ENCODE measurements at regions not wholly inside any gene's neighbourhood (a gene's known extent, or its start where the extent isn't known, plus 50 kb on each side); places are given as distances from the start of the nearest gene placed in this dataset.

- TF ChIP-seq, protein P1, sequence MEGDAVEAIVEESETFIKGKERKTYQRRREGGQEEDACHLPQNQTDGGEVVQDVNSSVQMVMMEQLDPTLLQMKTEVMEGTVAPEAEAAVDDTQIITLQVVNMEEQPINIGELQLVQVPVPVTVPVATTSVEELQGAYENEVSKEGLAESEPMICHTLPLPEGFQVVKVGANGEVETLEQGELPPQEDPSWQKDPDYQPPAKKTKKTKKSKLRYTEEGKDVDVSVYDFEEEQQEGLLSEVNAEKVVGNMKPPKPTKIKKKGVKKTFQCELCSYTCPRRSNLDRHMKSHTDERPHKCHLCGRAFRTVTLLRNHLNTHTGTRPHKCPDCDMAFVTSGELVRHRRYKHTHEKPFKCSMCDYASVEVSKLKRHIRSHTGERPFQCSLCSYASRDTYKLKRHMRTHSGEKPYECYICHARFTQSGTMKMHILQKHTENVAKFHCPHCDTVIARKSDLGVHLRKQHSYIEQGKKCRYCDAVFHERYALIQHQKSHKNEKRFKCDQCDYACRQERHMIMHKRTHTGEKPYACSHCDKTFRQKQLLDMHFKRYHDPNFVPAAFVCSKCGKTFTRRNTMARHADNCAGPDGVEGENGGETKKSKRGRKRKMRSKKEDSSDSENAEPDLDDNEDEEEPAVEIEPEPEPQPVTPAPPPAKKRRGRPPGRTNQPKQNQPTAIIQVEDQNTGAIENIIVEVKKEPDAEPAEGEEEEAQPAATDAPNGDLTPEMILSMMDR (conservative IDR thresholded peaks at IDR 0.05; ENCODE audit: low read depth, low read length) = no peak
- no peak for DNase-seq (ENCODE audit: low read depth)
- H3K4me3 ChIP-seq (ENCODE audit: low read depth, low read length) = no peak overlapping the region
Observed at GRCh38 chr14:23707415-23707814, 71.3 kb downstream of the DHRS2 start.

- no peak for DNase-seq (ENCODE audit: low read depth)
- TF ChIP-seq, protein P1 (conservative IDR thresholded peaks at IDR 0.05; ENCODE audit: low read depth, low read length) = no peak
Observed at GRCh38 chr14:23708343-23708742, 72.2 kb downstream of the DHRS2 start.

DNA sequence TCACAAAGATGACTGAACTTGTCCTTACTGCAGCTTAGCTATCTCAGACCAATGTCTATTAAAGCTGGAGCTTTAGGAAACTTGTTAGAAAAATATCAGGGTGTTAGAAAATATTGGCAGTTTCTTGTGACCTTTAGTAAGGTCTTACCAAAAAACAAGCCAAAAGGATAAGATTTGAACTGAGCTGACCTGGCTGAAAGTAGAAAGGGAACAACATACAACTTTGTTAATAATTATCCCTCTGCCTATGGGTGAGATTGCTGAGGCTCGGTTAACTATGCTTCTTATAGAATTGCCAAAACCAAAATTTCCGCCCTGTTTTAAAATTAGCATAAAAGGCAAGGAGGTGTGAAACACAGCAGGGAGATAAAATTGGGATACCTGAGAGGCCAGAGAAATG is 73.8 kb downstream of the DHRS2 start:
- TF ChIP-seq, protein P1 (conservative IDR thresholded peaks at IDR 0.05; ENCODE audit: low read depth, low read length) = no peak
- no peak overlapping the region for H3K4me3 ChIP-seq (ENCODE audit: low read depth, low read length)
- no peak for DNase-seq (ENCODE audit: low read depth)

More at GRCh38 chr14:23708343-23708742, 72.2 kb downstream of the DHRS2 start:
- H3K4me3 ChIP-seq (ENCODE audit: low read depth, low read length) = no peak overlapping the region

DNA sequence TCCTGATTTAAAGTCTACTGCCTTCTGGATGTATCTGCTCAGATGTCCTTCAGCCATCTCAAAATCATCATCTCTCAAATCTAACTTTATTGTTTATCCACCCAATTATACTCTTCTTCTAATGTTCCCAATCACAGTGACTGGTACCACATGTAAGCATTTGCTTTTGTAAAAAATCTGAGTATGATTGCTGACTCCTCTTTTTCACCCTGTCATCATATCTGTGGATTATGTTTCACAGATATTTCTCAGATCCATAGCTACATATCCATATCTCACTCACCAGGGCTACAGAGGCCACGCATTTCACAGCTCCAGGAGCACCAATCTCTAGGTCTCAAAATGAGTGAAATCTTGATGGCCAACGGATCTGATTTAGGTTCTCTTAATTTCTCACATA is 76.1 kb downstream of the DHRS2 start:
- TF ChIP-seq, protein P1 (conservative IDR thresholded peaks at IDR 0.05; ENCODE audit: low read depth, low read length) = no peak
- no peak overlapping the region for H3K4me3 ChIP-seq (ENCODE audit: low read depth, low read length)
- no peak for DNase-seq (ENCODE audit: low read depth)

DNA sequence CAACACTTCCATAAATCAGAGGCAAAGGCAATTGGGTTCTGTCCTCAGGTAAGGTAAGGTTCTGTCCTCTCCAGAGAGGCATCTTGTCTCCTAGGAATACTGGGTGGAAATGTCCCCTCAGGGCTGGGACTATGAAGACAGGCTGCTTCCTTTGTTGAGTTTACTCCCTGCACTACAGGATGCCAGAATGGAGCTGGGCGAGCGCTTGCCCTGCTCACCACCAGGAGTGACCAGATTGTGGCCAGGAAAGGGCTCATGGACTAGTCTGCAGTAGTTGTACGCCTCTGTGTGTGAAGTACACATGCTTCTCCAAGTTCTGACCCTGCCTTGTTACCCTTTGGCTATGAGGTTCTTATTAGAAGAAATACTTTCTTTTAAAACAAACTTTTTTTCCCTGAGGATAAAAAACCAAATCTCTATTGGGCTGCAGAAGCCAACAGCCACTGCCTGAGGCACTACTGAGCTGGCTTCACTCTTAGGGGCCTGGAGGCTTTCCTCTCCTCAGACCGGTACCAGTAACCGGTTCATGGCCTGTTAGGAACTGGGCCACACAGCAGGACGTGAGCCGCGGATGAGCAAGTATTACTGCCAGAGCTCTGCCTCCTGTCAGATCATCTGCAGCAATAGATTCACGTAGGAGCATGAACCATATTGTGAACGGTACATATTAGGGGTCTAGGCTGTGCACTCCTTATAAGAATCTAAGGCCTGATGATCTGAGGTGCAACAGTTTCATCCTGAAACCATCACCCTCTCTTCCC is 83.2 kb downstream of the DHRS2 start:
- DNase-seq (ENCODE audit: low read depth) = no peak
- TF ChIP-seq, protein P1 (conservative IDR thresholded peaks at IDR 0.05; ENCODE audit: low read depth, low read length) = no peak
- H3K4me3 ChIP-seq (ENCODE audit: low read depth, low read length) = no peak overlapping the region

DNA sequence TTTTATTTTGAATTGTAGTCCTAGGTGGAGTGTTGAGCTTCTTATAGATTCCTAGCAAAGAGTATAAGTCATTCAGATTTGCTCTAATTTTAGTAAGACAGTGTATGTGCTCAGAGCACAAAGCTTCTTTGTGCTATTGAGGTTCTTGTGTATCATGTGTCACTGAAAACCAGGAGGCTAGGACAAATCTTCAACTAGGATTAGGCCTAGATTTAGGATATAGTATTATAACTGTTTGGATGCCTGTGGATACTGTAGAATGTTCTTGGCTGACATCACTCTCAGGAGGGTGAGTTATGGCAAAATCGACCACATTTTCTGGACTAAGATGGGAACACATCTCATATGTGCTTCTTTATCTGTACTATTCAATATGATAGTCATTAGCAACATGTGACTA is 86.5 kb downstream of the DHRS2 start:
- DNase-seq (ENCODE audit: low read depth) = no peak
- TF ChIP-seq, protein P1 (conservative IDR thresholded peaks at IDR 0.05; ENCODE audit: low read depth, low read length) = no peak
- H3K4me3 ChIP-seq (ENCODE audit: low read depth, low read length) = no peak overlapping the region

GRCh38 chr14:23723911-23724310 is 87.7 kb downstream of the DHRS2 start:
- TF ChIP-seq, protein P1 (conservative IDR thresholded peaks at IDR 0.05; ENCODE audit: low read depth, low read length) = no peak
- H3K4me3 ChIP-seq (ENCODE audit: low read depth, low read length) = no peak overlapping the region
- no peak for DNase-seq (ENCODE audit: low read depth)
